Lower leg skin (tissue), 4 donors: ENCODE measurements at regions not wholly inside any gene's neighbourhood (a gene's known extent, or its start where the extent isn't known, plus 50 kb on each side); places are given as distances from the start of the nearest gene placed in this dataset.

Source experiments
- DNase-seq, 2 donors: peaks; one replicate each; pipeline ENCODE4 v3.0.0-alpha.2; 2019; ENCODE audit warnings: low spot score in 2 of 2
- H3K4me3 ChIP-seq: fragments of 200-600 bp; sonication (generic); 2 replicates; pipeline ENCODE4 v1.5.1; 2017; ENCODE audit warnings: mild to moderate bottlenecking, low read depth; ENCODE audit not compliant: poor library complexity, severe bottlenecking
- CTCF ChIP-seq, 3 donors: fragments of 450-650 bp; IDR thresholded peaks; one replicate each; pipeline ENCODE4 v1.5.1; 2016; ENCODE audit warnings: antibody characterized with exemption in 3 of 3, mild to moderate bottlenecking in 3 of 3, moderate library complexity in 2 of 3
- POLR2A ChIP-seq, 2 donors: fragments of 450-650 bp; IDR thresholded peaks; one replicate each; pipeline ENCODE4 v1.6.1; 2016 to 2017; ENCODE audit warnings: antibody characterized with exemption in 2 of 2, mild to moderate bottlenecking in 1 of 2, moderate library complexity in 1 of 2
- WGBS, 2 donors: methylation state at CpG; one replicate each; pipeline ENCODE4 v1.1.5; 2018; 5-methylcytosine and 5-hydroxymethylcytosine counted together
- intact Hi-C: fragments of 100-400 bp; cut with DNase I; formaldehyde crosslinking; loops from one replicate; pipeline ENCODE4 v1.15.0; 2023; ENCODE audit warnings: low total_unique reads

- intact Hi-C loops, result no loop called here
- TF ChIP-seq CTCF (IDR thresholded peaks at IDR 0.05) (no peak), POLR2A (IDR thresholded peaks at IDR 0.05) (no peak)
- 55 to 61% methylated on average over 3 of the region's 3 CpGs for WGBS, 2 donors
- no peak for DNase-seq
- H3K4me3 ChIP-seq, result no peak overlapping the region
These were observed 171.3 kb upstream of the ID2 start for GRCh38 chr2:8510519-8510918.

GRCh38 chr2:8511868-8512612, 169.8 kb upstream of the ID2 start:
- intact Hi-C loops, result no loop called here

GRCh38 chr2:8513601-8514273, 168.1 kb upstream of the ID2 start:
- H3K4me3 ChIP-seq, result no peak overlapping the region

More at GRCh38 chr2:8511868-8512612, 169.8 kb upstream of the ID2 start:
- DNase-seq, result no peak
- TF ChIP-seq POLR2A (IDR thresholded peaks at IDR 0.05), result no peak
- TF ChIP-seq CTCF (IDR thresholded peaks at IDR 0.05), result no peak
- H3K4me3 ChIP-seq, result no peak overlapping the region
- 92 to 100% methylated on average over 1 of the region's 1 CpG for WGBS, 2 donors

GRCh38 chr2:8514274-8514662, 167.6 kb upstream of the ID2 start:
- no peak for TF ChIP-seq CTCF (IDR thresholded peaks at IDR 0.05)
- TF ChIP-seq POLR2A (IDR thresholded peaks at IDR 0.05), result no peak
- no peak overlapping the region for H3K4me3 ChIP-seq
- intact Hi-C loops, result no loop called here
- DNase-seq, result no peak
- WGBS, 2 donors, result 96 to 98% methylated on average over 4 of the region's 4 CpGs

More at GRCh38 chr2:8513601-8514273, 168.1 kb upstream of the ID2 start:
- intact Hi-C loops, result no loop called here
- 95 to 96% methylated on average over 14 of the region's 14 CpGs for WGBS, 2 donors
- no peak for TF ChIP-seq POLR2A (IDR thresholded peaks at IDR 0.05)
- TF ChIP-seq CTCF (IDR thresholded peaks at IDR 0.05), result no peak
- DNase-seq, result no peak

- intact Hi-C loops, result no loop called here
- no peak overlapping the region for H3K4me3 ChIP-seq
- WGBS, 2 donors, result 70 to 76% methylated on average over 14 of the region's 14 CpGs
- TF ChIP-seq CTCF (IDR thresholded peaks at IDR 0.05) (no peak), POLR2A (IDR thresholded peaks at IDR 0.05) (no peak)
- no peak for DNase-seq
These were observed 166.8 kb upstream of the ID2 start for GRCh38 chr2:8514796-8515758.
